ENCODE measurements at regions not wholly inside any gene's neighbourhood (a gene's known extent, or its start where the extent isn't known, plus 50 kb on each side); places are given as distances from the start of the nearest gene placed in this dataset.

- Mint-ChIP-seq H3K4me1 (no peaks in the 10 kb centered on the region), H3K36me3 (ENCODE audit: low read depth) (no peaks in the 10 kb centered on the region), H3K27ac (no peak overlapping the region), H3K27me3 (no peaks in the 10 kb centered on the region), H3K4me3 (no peak overlapping the region), H3K9me3 (no peaks in the 10 kb centered on the region)
- CTCF ChIA-PET: no interaction called here
- no peak for ATAC-seq (ENCODE audit: low read depth)
- intact Hi-C loops (cut with micrococcal nuclease): no loop called here
- POLR2A ChIA-PET: no interaction called here
- DNase-seq: no peak
- TF ChIP-seq, protein P1, sequence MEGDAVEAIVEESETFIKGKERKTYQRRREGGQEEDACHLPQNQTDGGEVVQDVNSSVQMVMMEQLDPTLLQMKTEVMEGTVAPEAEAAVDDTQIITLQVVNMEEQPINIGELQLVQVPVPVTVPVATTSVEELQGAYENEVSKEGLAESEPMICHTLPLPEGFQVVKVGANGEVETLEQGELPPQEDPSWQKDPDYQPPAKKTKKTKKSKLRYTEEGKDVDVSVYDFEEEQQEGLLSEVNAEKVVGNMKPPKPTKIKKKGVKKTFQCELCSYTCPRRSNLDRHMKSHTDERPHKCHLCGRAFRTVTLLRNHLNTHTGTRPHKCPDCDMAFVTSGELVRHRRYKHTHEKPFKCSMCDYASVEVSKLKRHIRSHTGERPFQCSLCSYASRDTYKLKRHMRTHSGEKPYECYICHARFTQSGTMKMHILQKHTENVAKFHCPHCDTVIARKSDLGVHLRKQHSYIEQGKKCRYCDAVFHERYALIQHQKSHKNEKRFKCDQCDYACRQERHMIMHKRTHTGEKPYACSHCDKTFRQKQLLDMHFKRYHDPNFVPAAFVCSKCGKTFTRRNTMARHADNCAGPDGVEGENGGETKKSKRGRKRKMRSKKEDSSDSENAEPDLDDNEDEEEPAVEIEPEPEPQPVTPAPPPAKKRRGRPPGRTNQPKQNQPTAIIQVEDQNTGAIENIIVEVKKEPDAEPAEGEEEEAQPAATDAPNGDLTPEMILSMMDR (IDR thresholded peaks at IDR 0.05): no peak
These were observed 336.2 kb downstream of the WDR11 start for GRCh38 chr10:121187391-121187790.

DNA sequence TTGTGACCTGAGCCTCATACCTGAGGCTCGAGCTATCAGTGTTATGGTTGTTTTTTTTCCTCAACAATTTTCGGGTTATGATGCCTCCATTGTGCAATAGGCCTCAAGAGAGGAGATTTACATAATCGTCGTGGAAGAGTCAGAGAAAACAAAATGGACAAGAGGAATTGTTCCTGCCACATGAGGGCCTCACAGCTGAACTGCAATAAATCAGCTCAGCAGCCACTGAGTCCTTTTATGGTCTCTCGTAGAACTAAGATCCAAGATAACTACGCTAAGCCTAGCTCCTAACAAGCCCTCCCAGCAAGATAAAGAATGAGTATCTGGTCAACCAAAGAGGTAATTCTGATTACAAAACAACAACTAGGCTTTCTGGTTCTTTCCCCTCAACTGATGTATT, 336.8 kb downstream of the WDR11 start:
- Mint-ChIP-seq H3K4me3 (no peak overlapping the region), H3K27ac (no peak overlapping the region), H3K9me3 (peaks cover 2% of the 10 kb centered on the region), H3K36me3 (ENCODE audit: low read depth) (no peaks in the 10 kb centered on the region), H3K4me1 (no peaks in the 10 kb centered on the region), H3K27me3 (no peaks in the 10 kb centered on the region)
- DNase-seq (no peak), ATAC-seq (ENCODE audit: low read depth) (no peak)
- POLR2A ChIA-PET: no interaction called here
- TF ChIP-seq, protein P1 (IDR thresholded peaks at IDR 0.05): no peak
- CTCF ChIA-PET: no interaction called here
- intact Hi-C loops (cut with micrococcal nuclease): no loop called here

- TF ChIP-seq, protein P1 (IDR thresholded peaks at IDR 0.05): no peak
- ATAC-seq (ENCODE audit: low read depth): no peak
- POLR2A ChIA-PET: no interaction called here
These were observed 337.9 kb downstream of the WDR11 start for GRCh38 chr10:121189066-121189465.

GRCh38 chr10:121194696-121195523, 343.7 kb downstream of the WDR11 start:
- no peaks in the 10 kb centered on the region for H3K36me3 Mint-ChIP-seq (ENCODE audit: low read depth)
- TF ChIP-seq, protein P1 (IDR thresholded peaks at IDR 0.05): no peak
- CTCF ChIA-PET: no interaction called here
- intact Hi-C loops (cut with micrococcal nuclease): no loop called here
- no peaks in the 10 kb centered on the region for H3K4me1 Mint-ChIP-seq
- no peak overlapping the region for H3K27ac Mint-ChIP-seq
- H3K9me3 Mint-ChIP-seq: peaks cover 2% of the 10 kb centered on the region
- ATAC-seq (ENCODE audit: low read depth) (no peak), DNase-seq (no peak)
- no peaks in the 10 kb centered on the region for H3K27me3 Mint-ChIP-seq
- H3K4me3 Mint-ChIP-seq: no peak overlapping the region
- POLR2A ChIA-PET: no interaction called here

More at GRCh38 chr10:121189066-121189465, 337.9 kb downstream of the WDR11 start:
- CTCF ChIA-PET: no interaction called here
- no peaks in the 10 kb centered on the region for H3K4me1 Mint-ChIP-seq
- no peak overlapping the region for H3K27ac Mint-ChIP-seq
- H3K9me3 Mint-ChIP-seq: peaks cover 2% of the 10 kb centered on the region
- DNase-seq: no peak
- no peak overlapping the region for H3K4me3 Mint-ChIP-seq
- intact Hi-C loops (cut with micrococcal nuclease): no loop called here
- H3K36me3 Mint-ChIP-seq (ENCODE audit: low read depth): no peaks in the 10 kb centered on the region
- no peaks in the 10 kb centered on the region for H3K27me3 Mint-ChIP-seq

DNA sequence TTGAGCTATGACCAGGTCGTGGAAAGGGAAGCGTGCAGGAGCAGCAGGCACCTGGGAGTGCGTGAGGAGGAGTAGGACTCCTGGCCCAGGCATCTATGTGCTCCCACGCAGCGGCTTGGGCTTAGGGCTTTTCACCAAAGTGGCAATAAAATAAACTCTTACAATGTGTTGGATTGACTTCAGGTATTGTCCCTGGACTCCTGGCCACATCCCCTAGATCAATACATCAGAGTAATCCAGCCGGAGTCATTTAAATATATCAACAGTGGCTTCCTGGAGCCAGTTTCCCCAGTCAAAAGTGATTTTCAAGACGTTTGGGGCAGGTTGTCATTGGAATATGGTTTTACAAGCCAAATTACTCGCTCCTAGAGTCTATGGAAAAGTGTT, 344.4 kb downstream of the WDR11 start:
- CTCF ChIA-PET: no interaction called here
- H3K27me3 Mint-ChIP-seq: no peaks in the 10 kb centered on the region
- DNase-seq (no peak), ATAC-seq (ENCODE audit: low read depth) (no peak)
- H3K4me1 Mint-ChIP-seq: no peaks in the 10 kb centered on the region
- H3K4me3 Mint-ChIP-seq: no peak overlapping the region
- TF ChIP-seq, protein P1 (IDR thresholded peaks at IDR 0.05): no peak
- intact Hi-C loops (cut with micrococcal nuclease): no loop called here
- H3K9me3 Mint-ChIP-seq: peaks cover 2% of the 10 kb centered on the region
- no peak overlapping the region for H3K27ac Mint-ChIP-seq
- no peaks in the 10 kb centered on the region for H3K36me3 Mint-ChIP-seq (ENCODE audit: low read depth)
- POLR2A ChIA-PET: no interaction called here
